ENCODE measurements at regions not wholly inside any gene's neighbourhood (a gene's known extent, or its start where the extent isn't known, plus 50 kb on each side); places are given as distances from the start of the nearest gene placed in this dataset.
"Not testable (repeated sequence)": the region's sequence is repeated elsewhere in the genome, so short reads cannot be mapped to it uniquely, and the experiment has no call there.

GRCh38 chr4:60663769-60664168 is 536.4 kb upstream of the ADGRL3 start:
- no peak for DNase-seq (ENCODE audit: low spot score)

GRCh38 chr4:60682901-60683300 is 517.2 kb upstream of the ADGRL3 start:
- no peak for DNase-seq (ENCODE audit: low spot score)

GRCh38 chr4:60683357-60683756 is 516.8 kb upstream of the ADGRL3 start:
- no peak for DNase-seq (ENCODE audit: low spot score)

GRCh38 chr4:60683973-60684372 is 516.2 kb upstream of the ADGRL3 start:
- no peak for DNase-seq (ENCODE audit: low spot score)

- DNase-seq (ENCODE audit: low spot score): not testable (repeated sequence)
Measured at GRCh38 chr4:60696062-60696461, 504.1 kb upstream of the ADGRL3 start.

DNA sequence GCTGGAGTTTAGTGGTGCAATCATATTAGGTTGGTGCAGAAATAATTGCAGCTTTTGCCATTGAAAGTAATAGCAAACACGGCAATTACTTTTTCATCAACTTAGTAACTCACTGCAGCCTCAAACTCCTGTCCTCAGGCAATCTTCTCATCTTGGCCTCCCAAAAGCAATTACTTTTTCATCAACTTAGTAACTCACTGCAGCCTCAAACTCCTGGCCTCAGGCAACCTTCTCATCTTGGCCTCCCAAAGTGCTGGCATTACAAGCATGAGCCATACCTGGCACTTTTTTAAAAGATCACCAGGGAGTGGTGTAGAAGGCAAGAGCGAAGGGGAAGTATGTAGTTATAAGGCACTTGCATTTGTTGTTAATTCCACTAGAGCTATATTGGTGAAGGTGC is 491.1 kb upstream of the ADGRL3 start:
- no peak for DNase-seq (ENCODE audit: low spot score)

GRCh38 chr4:60718874-60719273 is 481.3 kb upstream of the ADGRL3 start:
- DNase-seq (ENCODE audit: low spot score): no peak

GRCh38 chr4:60721685-60722084 is 478.4 kb upstream of the ADGRL3 start:
- DNase-seq (ENCODE audit: low spot score): no peak

GRCh38 chr4:60723796-60724195 is 476.3 kb upstream of the ADGRL3 start:
- DNase-seq (ENCODE audit: low spot score): no peak

DNA sequence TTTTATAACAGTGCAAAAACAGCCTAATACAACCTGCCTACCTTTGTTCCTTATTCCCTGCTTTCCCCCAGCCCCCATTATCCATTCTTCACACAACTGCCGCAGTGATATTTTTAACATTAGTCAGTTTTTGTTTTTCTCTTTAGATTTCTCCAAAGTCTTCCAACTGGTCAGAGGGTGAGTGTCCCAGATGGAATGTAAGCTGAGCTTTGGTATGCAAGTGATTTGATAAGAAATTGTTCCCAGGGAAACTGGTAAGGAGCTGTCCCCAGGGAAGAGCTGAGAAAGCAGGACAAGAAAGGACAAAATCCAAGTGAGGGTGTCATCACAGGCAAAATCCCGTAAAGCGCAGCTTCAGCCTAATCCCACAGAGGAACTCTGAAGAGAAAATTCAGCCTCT is 475.5 kb upstream of the ADGRL3 start:
- no peak for DNase-seq (ENCODE audit: low spot score)

DNA sequence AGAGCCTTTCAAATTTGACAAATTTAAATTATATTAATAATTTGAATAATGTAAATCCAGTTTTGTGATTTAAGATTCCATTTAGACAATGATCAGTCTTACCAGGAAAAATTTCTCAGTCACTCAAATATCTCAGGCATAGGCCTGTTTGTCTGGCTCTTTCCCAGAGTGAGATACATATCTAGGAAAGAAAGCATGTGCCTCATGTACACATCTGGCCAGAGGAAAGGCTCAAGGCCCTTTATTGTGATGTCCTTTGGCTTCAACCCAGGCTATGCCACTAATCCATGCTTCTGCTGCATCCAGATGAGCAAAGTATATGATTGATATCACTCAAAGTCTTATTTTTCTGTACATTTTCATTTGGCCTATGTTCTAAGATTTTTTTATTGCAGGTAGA is 473.3 kb upstream of the ADGRL3 start:
- DNase-seq (ENCODE audit: low spot score): no peak

GRCh38 chr4:60729194-60729593 is 470.9 kb upstream of the ADGRL3 start:
- DNase-seq (ENCODE audit: low spot score): no peak

GRCh38 chr4:60729764-60730163 is 470.4 kb upstream of the ADGRL3 start:
- DNase-seq (ENCODE audit: low spot score): not testable (repeated sequence)

DNA sequence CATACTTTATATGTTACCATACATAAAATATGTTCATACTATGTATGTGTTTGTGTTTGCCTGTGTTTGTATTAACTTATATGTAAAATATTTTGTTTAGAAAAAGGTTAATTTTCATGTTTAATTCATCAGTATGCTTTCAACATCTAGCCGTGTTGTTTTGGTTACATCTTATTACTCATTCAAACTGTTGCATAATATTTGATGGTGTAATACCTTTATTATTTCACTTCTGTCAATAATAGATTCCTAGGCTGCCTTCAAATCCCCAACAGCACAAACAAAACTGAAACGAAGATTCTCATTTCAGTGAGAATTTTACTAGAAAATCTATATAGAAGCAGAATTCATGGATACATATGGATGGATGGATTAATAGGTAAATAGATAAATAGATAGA is 462.3 kb upstream of the ADGRL3 start:
- no peak for DNase-seq (ENCODE audit: low spot score)

DNA sequence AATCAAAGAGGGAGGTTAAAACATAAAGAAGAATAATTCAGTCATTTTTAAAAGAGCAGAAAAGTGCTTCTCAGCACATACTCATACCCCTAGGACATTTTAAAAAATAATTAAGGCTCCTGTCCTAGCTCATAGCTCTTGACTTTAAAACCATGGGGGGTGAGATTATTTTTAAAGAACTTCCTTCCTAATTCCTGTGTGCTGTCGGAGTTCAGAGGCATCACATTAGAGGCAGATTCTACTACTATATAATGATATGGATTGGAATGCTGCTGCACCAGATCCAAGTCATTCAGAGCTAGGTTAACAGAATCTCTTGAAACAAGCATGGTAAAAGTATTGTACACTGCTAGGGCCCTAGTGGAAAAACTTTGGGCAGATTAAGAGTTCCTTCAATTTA is 456.5 kb upstream of the ADGRL3 start:
- DNase-seq (ENCODE audit: low spot score): no peak

DNA sequence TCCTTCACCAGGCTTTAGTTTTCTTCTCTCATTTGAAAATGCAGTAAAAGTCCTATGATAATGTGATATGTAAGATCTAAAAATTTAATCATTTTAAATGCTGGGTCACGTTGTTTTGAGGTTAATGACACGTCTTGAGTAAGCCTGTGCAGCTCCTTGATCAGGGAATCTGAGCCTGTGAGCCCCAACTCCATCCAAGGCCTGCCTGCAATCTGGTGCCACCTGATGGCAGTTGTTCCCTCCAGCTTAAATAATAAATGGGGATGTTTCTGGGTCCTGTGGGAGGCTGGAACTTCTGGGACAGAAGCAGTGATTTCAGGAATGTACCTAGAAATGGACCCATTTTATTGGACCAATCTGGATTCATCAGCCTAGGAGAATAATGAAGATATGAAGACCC is 455.4 kb upstream of the ADGRL3 start:
- no peak for DNase-seq (ENCODE audit: low spot score)

- DNase-seq (ENCODE audit: low spot score): no peak
Measured at GRCh38 chr4:60745800-60746571, 454.1 kb upstream of the ADGRL3 start.

- no peak for DNase-seq (ENCODE audit: low spot score)
Measured at GRCh38 chr4:60750962-60751361, 449.2 kb upstream of the ADGRL3 start.

GRCh38 chr4:60757986-60758680 is 442.0 kb upstream of the ADGRL3 start:
- no peak for DNase-seq (ENCODE audit: low spot score)

- no peak for DNase-seq (ENCODE audit: low spot score)
Measured at GRCh38 chr4:60759518-60760245, 440.4 kb upstream of the ADGRL3 start.

- DNase-seq (ENCODE audit: low spot score): no peak
Measured at GRCh38 chr4:60780874-60781273, 419.3 kb upstream of the ADGRL3 start.

GRCh38 chr4:60790608-60791007 is 409.5 kb upstream of the ADGRL3 start:
- no peak for DNase-seq (ENCODE audit: low spot score)

DNA sequence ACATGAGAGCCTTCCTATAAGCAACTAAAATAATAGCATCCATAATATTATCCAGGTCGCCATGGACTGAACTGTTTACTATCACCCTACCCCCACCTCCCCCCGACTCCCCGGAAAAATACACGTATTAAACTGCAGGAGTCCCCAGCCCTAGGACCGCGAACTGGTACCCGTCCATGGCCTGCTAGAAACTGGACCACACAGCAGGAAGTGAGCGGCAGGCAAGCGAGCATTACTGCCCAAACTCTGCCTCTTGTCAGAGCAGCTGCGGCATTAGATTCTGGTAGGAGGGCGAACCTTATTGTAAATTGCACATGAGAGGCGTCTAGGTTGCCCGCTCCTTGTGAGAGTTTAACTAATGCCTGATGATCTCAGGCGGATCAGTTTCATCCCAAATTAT is 405.8 kb upstream of the ADGRL3 start:
- no peak for DNase-seq (ENCODE audit: low spot score)
